ENCODE measurements at regions not wholly inside any gene's neighbourhood (a gene's known extent, or its start where the extent isn't known, plus 50 kb on each side); places are given as distances from the start of the nearest gene placed in this dataset.

GRCh38 chr13:80244574-80244973 is 96.4 kb downstream of the SPRY2 start:
- no peak for DNase-seq (ENCODE audit: low read depth, low spot score)
- no peaks in the 10 kb centered on the region for H3K27me3 ChIP-seq (ENCODE audit: control insufficient read depth, insufficient read depth, low read length)
- H3K27ac ChIP-seq (ENCODE audit: low read depth, low read length), result no peak overlapping the region
- no peak for TF ChIP-seq CTCF (IDR thresholded peaks at IDR 0.05; ENCODE audit: low read depth, low read length)
- H3K9me3 ChIP-seq (ENCODE audit: control insufficient read depth, insufficient read depth, low read length), result peaks cover 5% of the 10 kb centered on the region; the same call in 1 of the 2 replicates
- no peak overlapping the region for H3K4me3 ChIP-seq (ENCODE audit: low read depth, low read length)
- ChIA-PET POLR2A (no interaction called here), CTCF (no interaction called here)

GRCh38 chr13:80242728-80243427 is 98.0 kb downstream of the SPRY2 start:
- no peaks in the 10 kb centered on the region for H3K27me3 ChIP-seq (ENCODE audit: control insufficient read depth, insufficient read depth, low read length)
- CTCF ChIA-PET, result no interaction called here
- H3K4me3 ChIP-seq (ENCODE audit: low read depth, low read length), result no peak overlapping the region
- POLR2A ChIA-PET, result no interaction called here
- TF ChIP-seq CTCF (IDR thresholded peaks at IDR 0.05; ENCODE audit: low read depth, low read length), result no peak
- no peak for DNase-seq (ENCODE audit: low read depth, low spot score)
- H3K27ac ChIP-seq (ENCODE audit: low read depth, low read length), result no peak overlapping the region
- H3K9me3 ChIP-seq (ENCODE audit: control insufficient read depth, insufficient read depth, low read length), result peaks cover 5% of the 10 kb centered on the region; the same call in 1 of the 2 replicates

GRCh38 chr13:80239571-80240255 is 101.2 kb downstream of the SPRY2 start:
- no peak for TF ChIP-seq CTCF (IDR thresholded peaks at IDR 0.05; ENCODE audit: low read depth, low read length)
- peaks cover 5% of the 10 kb centered on the region; the same call in 1 of the 2 replicates for H3K9me3 ChIP-seq (ENCODE audit: control insufficient read depth, insufficient read depth, low read length)
- ChIA-PET POLR2A (interaction anchor here (0.7 kb wide), 1 partner anchor 458 kb away, joined by 3 read pairs; no protein-coding TSS in a partner anchor), CTCF (no interaction called here)
- H3K27ac ChIP-seq (ENCODE audit: low read depth, low read length), result no peak overlapping the region
- no peak for DNase-seq (ENCODE audit: low read depth, low spot score)
- H3K27me3 ChIP-seq (ENCODE audit: control insufficient read depth, insufficient read depth, low read length), result no peaks in the 10 kb centered on the region
- no peak overlapping the region for H3K4me3 ChIP-seq (ENCODE audit: low read depth, low read length)

- H3K9me3 ChIP-seq (ENCODE audit: control insufficient read depth, insufficient read depth, low read length), result peaks cover 5% of the 10 kb centered on the region; the same call in 1 of the 2 replicates
- TF ChIP-seq CTCF (IDR thresholded peaks at IDR 0.05; ENCODE audit: low read depth, low read length), result no peak
- ChIA-PET POLR2A (no interaction called here), CTCF (no interaction called here)
- H3K27ac ChIP-seq (ENCODE audit: low read depth, low read length), result no peak overlapping the region
- no peaks in the 10 kb centered on the region for H3K27me3 ChIP-seq (ENCODE audit: control insufficient read depth, insufficient read depth, low read length)
- no peak for DNase-seq (ENCODE audit: low read depth, low spot score)
- H3K4me3 ChIP-seq (ENCODE audit: low read depth, low read length), result no peak overlapping the region
Observed at GRCh38 chr13:80239116-80239515, 101.8 kb downstream of the SPRY2 start.

GRCh38 chr13:80237646-80238045 is 103.3 kb downstream of the SPRY2 start:
- no peak for TF ChIP-seq CTCF (IDR thresholded peaks at IDR 0.05; ENCODE audit: low read depth, low read length)
- DNase-seq (ENCODE audit: low read depth, low spot score), result no peak
- H3K4me3 ChIP-seq (ENCODE audit: low read depth, low read length), result no peak overlapping the region
- no peaks in the 10 kb centered on the region for H3K27me3 ChIP-seq (ENCODE audit: control insufficient read depth, insufficient read depth, low read length)
- ChIA-PET POLR2A (interaction anchor here (0.5 kb wide), 1 partner anchor 105 kb away, joined by 5 read pairs; no protein-coding TSS in a partner anchor), CTCF (interaction anchor here (0.8 to 1.1 kb wide), 2 partner anchors 19 to 106 kb away, joined by 3 read pairs; no protein-coding TSS in a partner anchor)
- H3K27ac ChIP-seq (ENCODE audit: low read depth, low read length), result no peak overlapping the region
- peaks cover 5% of the 10 kb centered on the region; the same call in 1 of the 2 replicates for H3K9me3 ChIP-seq (ENCODE audit: control insufficient read depth, insufficient read depth, low read length)

All from AG04450 (cell line).